ENCODE measurements at regions not wholly inside any gene's neighbourhood (a gene's known extent, or its start where the extent isn't known, plus 50 kb on each side); places are given as distances from the start of the nearest gene placed in this dataset.

DNA sequence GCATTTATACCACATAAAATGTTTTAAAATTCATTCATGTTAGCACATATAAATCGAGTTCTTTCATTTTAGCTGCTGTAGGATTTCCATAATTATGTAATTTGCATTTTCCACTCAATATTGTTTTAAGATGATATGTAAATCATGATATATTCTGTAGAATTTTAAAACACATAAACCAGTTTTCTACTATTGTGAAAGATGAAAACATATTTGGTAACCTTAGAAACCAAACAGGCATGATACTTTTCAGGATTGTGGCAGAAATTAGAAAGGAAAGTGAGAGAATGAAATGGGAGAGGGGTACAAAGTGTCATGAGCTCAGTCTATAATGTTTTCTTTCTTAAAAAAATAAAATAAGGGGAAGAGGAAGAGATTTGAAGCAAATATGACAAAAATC, 269.3 kb downstream of the PPP1R3A start:
- Histone ChIP-seq H3K4me1 (no peaks in the 10 kb centered on the region), H3K9me3 (no peaks in the 10 kb centered on the region), H3K4me3 (no peak overlapping the region), H3K36me3 (no peaks in the 10 kb centered on the region), H3K27ac (no peak overlapping the region), H3K27me3 (no peaks in the 10 kb centered on the region)
- intact Hi-C loops (cut with DNase I; ENCODE audit: low total_unique reads) (no loop called here), in situ Hi-C loops (cut with MboI; ENCODE audit: low pct_ligation_motif_present in 1 of 4, low pct_unique_long_range_greater_than_20kb in 1 of 4, low sequenced_read_pairs in 3 of 4) (no loop called here)
- 60 to 68% methylated on average over 1 of the region's 1 CpG for WGBS, 2 donors (ENCODE audit: low coverage in 1 of 2)
- DNase-seq: no peak
- TF ChIP-seq POLR2A (IDR thresholded peaks at IDR 0.05) (no peak), EP300 (IDR thresholded peaks at IDR 0.05; ENCODE audit: low read depth) (no peak), POLR2AphosphoS5 (IDR thresholded peaks at IDR 0.05) (no peak)
- TF ChIP-seq, protein P1, sequence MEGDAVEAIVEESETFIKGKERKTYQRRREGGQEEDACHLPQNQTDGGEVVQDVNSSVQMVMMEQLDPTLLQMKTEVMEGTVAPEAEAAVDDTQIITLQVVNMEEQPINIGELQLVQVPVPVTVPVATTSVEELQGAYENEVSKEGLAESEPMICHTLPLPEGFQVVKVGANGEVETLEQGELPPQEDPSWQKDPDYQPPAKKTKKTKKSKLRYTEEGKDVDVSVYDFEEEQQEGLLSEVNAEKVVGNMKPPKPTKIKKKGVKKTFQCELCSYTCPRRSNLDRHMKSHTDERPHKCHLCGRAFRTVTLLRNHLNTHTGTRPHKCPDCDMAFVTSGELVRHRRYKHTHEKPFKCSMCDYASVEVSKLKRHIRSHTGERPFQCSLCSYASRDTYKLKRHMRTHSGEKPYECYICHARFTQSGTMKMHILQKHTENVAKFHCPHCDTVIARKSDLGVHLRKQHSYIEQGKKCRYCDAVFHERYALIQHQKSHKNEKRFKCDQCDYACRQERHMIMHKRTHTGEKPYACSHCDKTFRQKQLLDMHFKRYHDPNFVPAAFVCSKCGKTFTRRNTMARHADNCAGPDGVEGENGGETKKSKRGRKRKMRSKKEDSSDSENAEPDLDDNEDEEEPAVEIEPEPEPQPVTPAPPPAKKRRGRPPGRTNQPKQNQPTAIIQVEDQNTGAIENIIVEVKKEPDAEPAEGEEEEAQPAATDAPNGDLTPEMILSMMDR (IDR thresholded peaks at IDR 0.05): no peak

- no peaks in the 10 kb centered on the region for H3K4me1 ChIP-seq
- WGBS, 2 donors (ENCODE audit: low coverage in 1 of 2): 42 to 69% methylated on average over 1 of the region's 1 CpG
- DNase-seq: no peak
- no peak overlapping the region for H3K4me3 ChIP-seq
- H3K9me3 ChIP-seq: no peaks in the 10 kb centered on the region
- TF ChIP-seq POLR2AphosphoS5 (IDR thresholded peaks at IDR 0.05) (no peak), EP300 (IDR thresholded peaks at IDR 0.05; ENCODE audit: low read depth) (no peak), POLR2A (IDR thresholded peaks at IDR 0.05) (no peak)
- TF ChIP-seq, protein P1 (IDR thresholded peaks at IDR 0.05): no peak
- no peaks in the 10 kb centered on the region for H3K27me3 ChIP-seq
- H3K36me3 ChIP-seq: no peaks in the 10 kb centered on the region
- H3K27ac ChIP-seq: no peak overlapping the region
- in situ Hi-C loops (cut with MboI; ENCODE audit: low pct_ligation_motif_present in 1 of 4, low pct_unique_long_range_greater_than_20kb in 1 of 4, low sequenced_read_pairs in 3 of 4) (no loop called here), intact Hi-C loops (cut with DNase I; ENCODE audit: low total_unique reads) (no loop called here)
Measured at GRCh38 chr7:113639221-113639620, 279.6 kb downstream of the PPP1R3A start.

- intact Hi-C loops (cut with DNase I; ENCODE audit: low total_unique reads) (no loop called here), in situ Hi-C loops (cut with MboI; ENCODE audit: low pct_ligation_motif_present in 1 of 4, low pct_unique_long_range_greater_than_20kb in 1 of 4, low sequenced_read_pairs in 3 of 4) (no loop called here)
- no peak for TF ChIP-seq POLR2AphosphoS5 (IDR thresholded peaks at IDR 0.05)
- TF ChIP-seq POLR2A (IDR thresholded peaks at IDR 0.05): no peak
- TF ChIP-seq, protein P1 (IDR thresholded peaks at IDR 0.05): no peak
- TF ChIP-seq EP300 (IDR thresholded peaks at IDR 0.05; ENCODE audit: low read depth): no peak
- no peaks in the 10 kb centered on the region for H3K4me1 ChIP-seq
- H3K27me3 ChIP-seq: no peaks in the 10 kb centered on the region
- no peaks in the 10 kb centered on the region for H3K36me3 ChIP-seq
- no peak overlapping the region for H3K27ac ChIP-seq
- no peaks in the 10 kb centered on the region for H3K9me3 ChIP-seq
- no peak for DNase-seq
- H3K4me3 ChIP-seq: no peak overlapping the region
- 54 to 62% methylated on average over 5 of the region's 5 CpGs for WGBS, 2 donors (ENCODE audit: low coverage in 1 of 2)
Measured at GRCh38 chr7:113636727-113637421, 281.9 kb downstream of the PPP1R3A start.

DNA sequence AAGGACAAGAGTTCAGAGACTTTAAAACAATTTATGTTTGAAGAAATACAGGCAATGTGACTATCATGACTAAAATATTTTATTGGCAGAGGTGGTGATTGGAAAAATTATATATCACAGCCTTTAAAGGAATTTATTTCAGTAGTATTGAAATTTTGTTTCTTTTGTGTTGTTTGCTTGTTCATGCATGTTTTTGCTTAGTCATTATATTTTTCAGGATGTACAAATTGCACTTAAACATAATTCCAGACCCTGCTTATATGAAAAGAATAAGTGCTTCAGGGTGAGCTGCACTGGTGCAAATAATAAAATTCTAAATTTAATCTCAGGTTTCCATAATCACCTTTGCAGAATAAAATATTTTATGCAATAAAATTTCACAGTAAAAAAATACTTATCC, 283.3 kb downstream of the PPP1R3A start:
- Histone ChIP-seq H3K27ac (no peak overlapping the region), H3K9me3 (no peaks in the 10 kb centered on the region), H3K27me3 (no peaks in the 10 kb centered on the region), H3K4me1 (no peaks in the 10 kb centered on the region), H3K36me3 (no peaks in the 10 kb centered on the region), H3K4me3 (no peak overlapping the region)
- no peak for TF ChIP-seq POLR2AphosphoS5 (IDR thresholded peaks at IDR 0.05)
- no peak for TF ChIP-seq POLR2A (IDR thresholded peaks at IDR 0.05)
- intact Hi-C loops (cut with DNase I; ENCODE audit: low total_unique reads) (no loop called here), in situ Hi-C loops (cut with MboI; ENCODE audit: low pct_ligation_motif_present in 1 of 4, low pct_unique_long_range_greater_than_20kb in 1 of 4, low sequenced_read_pairs in 3 of 4) (no loop called here)
- no peak for DNase-seq

- Histone ChIP-seq H3K36me3 (no peaks in the 10 kb centered on the region), H3K4me3 (no peak overlapping the region), H3K27ac (no peak overlapping the region), H3K9me3 (no peaks in the 10 kb centered on the region), H3K27me3 (no peaks in the 10 kb centered on the region), H3K4me1 (no peaks in the 10 kb centered on the region)
- in situ Hi-C loops (cut with MboI; ENCODE audit: low pct_ligation_motif_present in 1 of 4, low pct_unique_long_range_greater_than_20kb in 1 of 4, low sequenced_read_pairs in 3 of 4): no loop called here
- intact Hi-C loops (cut with DNase I; ENCODE audit: low total_unique reads): no loop called here
- DNase-seq: no peak
- TF ChIP-seq POLR2AphosphoS5 (IDR thresholded peaks at IDR 0.05) (no peak), POLR2A (IDR thresholded peaks at IDR 0.05) (no peak), EP300 (IDR thresholded peaks at IDR 0.05; ENCODE audit: low read depth) (no peak)
- WGBS, 2 donors (ENCODE audit: low coverage in 1 of 2): 74 to 90% methylated on average over 3 of the region's 3 CpGs
Measured at GRCh38 chr7:113633073-113633472, 285.7 kb downstream of the PPP1R3A start.

Measured in transverse colon (tissue), 4 donors.